A549 (cell line): ENCODE measurements at regions not wholly inside any gene's neighbourhood (a gene's known extent, or its start where the extent isn't known, plus 50 kb on each side); places are given as distances from the start of the nearest gene placed in this dataset.

Experiments used
- ATAC-seq, 2 experiments: fragments of 200-7000 bp in 1 of 2; fragments of >200 bp in 1 of 2; cut with Nextera tagmentation in 1 of 2; cut with Tn5 transposase in 1 of 2; 3 replicates each; pipeline versions ENCODE4 v1.8.0 to v1.9.1; 2018 to 2020; ENCODE audit warnings: mild to moderate bottlenecking in 1 of 2, moderate library complexity in 1 of 2
- CTCF ChIA-PET: fragments of 300-600 bp; sonication (Branson Sonifier 250); formaldehyde crosslinking; extraction: SDS; loops from one replicate; lab custom pipeline; 2021; ENCODE audit warnings: antibody characterized with exemption, inconsistent platforms; lab: Yijun Ruan, JAX
- POLR2A ChIA-PET: fragments of 350-600 bp; formaldehyde crosslinking; extraction: SDS; loops from one replicate; lab custom pipeline; 2021; ENCODE audit warnings: antibody characterized with exemption, inconsistent platforms; lab: Yijun Ruan, JAX
- DNase-seq, 2 experiments: peaks; one replicate each; pipeline versions ENCODE4 v3.0.0 to v3.0.0-alpha.2; 2011 to 2016; ENCODE audit warnings: low read depth in 1 of 2, low spot score in 1 of 2
- FAIRE-seq: peaks from 2 replicates; lab custom pipeline; 2011; peaks lifted over from hg19 to GRCh38; lab: Jason Lieb, UNC
- H3K27ac ChIP-seq, 2 experiments: fragments of >200 bp; sonication (Bioruptor Twin); formaldehyde crosslinking; 3 replicates each; pipeline ENCODE4 v1.5.1; 2016 to 2017
- H3K4me1 ChIP-seq: fragments of >200 bp; sonication (Bioruptor Twin); formaldehyde crosslinking; 3 replicates; pipeline ENCODE4 v1.6.1; 2016
- H3K4me2 ChIP-seq: fragments of >200 bp; sonication (Bioruptor Twin); formaldehyde crosslinking; 3 replicates; pipeline ENCODE4 v1.6.1; 2016
- H3K4me3 ChIP-seq: fragments of >200 bp; sonication (Bioruptor Twin); formaldehyde crosslinking; 3 replicates; pipeline ENCODE4 v1.5.1; 2016
- H3K9me3 ChIP-seq: fragments of >200 bp; sonication (Bioruptor Twin); formaldehyde crosslinking; 3 replicates; pipeline ENCODE4 v1.6.1; 2016
- BHLHE40 ChIP-seq: IDR thresholded peaks from 2 replicates; pipeline ENCODE4 v1.6.1; 2012; ENCODE audit warnings: low read depth, low read length, inconsistent platforms
- CBX2 ChIP-seq: fragments of 200-600 bp; sonication (generic); IDR thresholded peaks from 2 replicates; pipeline ENCODE4 v1.6.1; 2016; ENCODE audit warnings: low read depth, mild to moderate bottlenecking, borderline replicate concordance
- CBX8 ChIP-seq: fragments of 200-600 bp; sonication (generic); IDR thresholded peaks from 2 replicates; pipeline ENCODE4 v1.6.1; 2016
- CHD2 ChIP-seq: fragments of 150-350 bp; IDR thresholded peaks from 2 replicates; pipeline ENCODE4 v1.6.1; 2014; ENCODE audit warnings: low read length; ENCODE audit not compliant: partially characterized antibody
- EHMT2 ChIP-seq: fragments of 200-600 bp; sonication (generic); IDR thresholded peaks from 2 replicates; pipeline ENCODE4 v1.6.1; 2016; ENCODE audit warnings: antibody characterized with exemption, low read depth, mild to moderate bottlenecking, moderate library complexity
- EP300 ChIP-seq, 2 experiments: fragments of >200 bp; sonication (Bioruptor Twin); formaldehyde crosslinking; IDR thresholded peaks; 2 replicates in 1 of 2; 3 replicates in 1 of 2; pipeline ENCODE4 v1.6.1; 2016 to 2017
- HEYL ChIP-seq: fragments of 250-450 bp; sonication (Bioruptor Pico); IDR thresholded peaks from 2 replicates; pipeline ENCODE4 v1.8.0; 2021; ENCODE audit warnings: mild to moderate bottlenecking, moderate library complexity
- HOXA7 ChIP-seq: fragments of 250-450 bp; sonication (Bioruptor Pico); IDR thresholded peaks from 2 replicates; pipeline ENCODE4 v1.5.0; 2020; ENCODE audit warnings: mild to moderate bottlenecking, moderate library complexity
- KDM1A ChIP-seq: fragments of 200-600 bp; sonication (generic); IDR thresholded peaks from 2 replicates; pipeline ENCODE4 v1.6.1; 2016; ENCODE audit warnings: low read depth, mild to moderate bottlenecking
- KDM5A ChIP-seq: fragments of 200-600 bp; sonication (generic); IDR thresholded peaks from 2 replicates; pipeline ENCODE4 v1.6.1; 2016; ENCODE audit warnings: antibody characterized with exemption, mild to moderate bottlenecking
- MAFK ChIP-seq: fragments of 450-650 bp; IDR thresholded peaks from 2 replicates; pipeline ENCODE4 v1.6.1; 2014; ENCODE audit not compliant: partially characterized antibody
- MAZ ChIP-seq: fragments of 150-350 bp; IDR thresholded peaks from 2 replicates; pipeline ENCODE4 v1.6.1; 2014; ENCODE audit warnings: antibody characterized with exemption, low read depth, low read length, borderline replicate concordance
- MYC ChIP-seq: IDR thresholded peaks from 2 replicates; pipeline ENCODE4 v1.6.1; 2012; ENCODE audit warnings: mild to moderate bottlenecking, inconsistent platforms, low read length, improper control_type of control experiment, borderline replicate concordance
- NFE2L2 ChIP-seq: fragments of 150-350 bp; conservative IDR thresholded peaks from 2 replicates; pipeline ENCODE4 v1.6.1; 2014; ENCODE audit warnings: low read length
- PHF8 ChIP-seq: fragments of 200-600 bp; sonication (generic); IDR thresholded peaks from 2 replicates; pipeline ENCODE4 v1.6.1; 2016; ENCODE audit warnings: low read depth, mild to moderate bottlenecking, antibody characterized with exemption, moderate library complexity, borderline replicate concordance
- POLR2AphosphoS2 ChIP-seq: conservative IDR thresholded peaks from 2 replicates; pipeline ENCODE4 v1.6.1; 2012; ENCODE audit warnings: low read length, improper control_type of control experiment, inconsistent platforms
- RAD21 ChIP-seq, 2 experiments: fragments of >200 bp in 1 of 2; sonication (Bioruptor Twin) in 1 of 2; formaldehyde crosslinking in 1 of 2; IDR thresholded peaks in 1 of 2; conservative IDR thresholded peaks in 1 of 2; 2 replicates in 1 of 2; 3 replicates in 1 of 2; pipeline ENCODE4 v1.6.1; 2012 to 2018; ENCODE audit warnings: inconsistent platforms in 1 of 2
- RCOR1 ChIP-seq: fragments of 150-350 bp; IDR thresholded peaks from 2 replicates; pipeline ENCODE4 v1.6.1; 2014; ENCODE audit warnings: antibody characterized with exemption, low read length, low read depth
- RFX5 ChIP-seq: fragments of 450-650 bp; IDR thresholded peaks from 2 replicates; pipeline ENCODE4 v1.7.1; 2014; ENCODE audit warnings: antibody characterized with exemption, mild to moderate bottlenecking, moderate library complexity
- SMC3 ChIP-seq: fragments of >200 bp; sonication (Bioruptor Twin); formaldehyde crosslinking; IDR thresholded peaks from 3 replicates; pipeline ENCODE4 v1.6.1; 2018; ENCODE audit warnings: inconsistent platforms
- SREBF2 ChIP-seq: fragments of 450-650 bp; IDR thresholded peaks from 2 replicates; pipeline ENCODE4 v1.6.1; 2014; ENCODE audit warnings: mild to moderate bottlenecking, moderate library complexity
- TFCP2L1 ChIP-seq: fragments of 250-450 bp; sonication (Bioruptor Pico); IDR thresholded peaks from 2 replicates; pipeline ENCODE4 v1.5.0; 2021; ENCODE audit warnings: mild to moderate bottlenecking
- TP53 ChIP-seq: fragments of 250-450 bp; sonication (Bioruptor Pico); IDR thresholded peaks from 2 replicates; pipeline ENCODE4 v1.5.0; 2021; ENCODE audit warnings: mild to moderate bottlenecking, moderate library complexity
- ZNF302 ChIP-seq: fragments of 250-450 bp; sonication (Bioruptor Pico); IDR thresholded peaks from 2 replicates; pipeline ENCODE4 v1.9.0; 2021; ENCODE audit warnings: inconsistent platforms, mild to moderate bottlenecking, moderate library complexity
- WGBS: methylation state at CpG from one replicate; pipeline ENCODE4 v1.1.6; 2017; ENCODE audit errors: missing lambda C conversion rate; 5-methylcytosine and 5-hydroxymethylcytosine counted together
- TF ChIP-seq, protein P1 (sequence below): fragments of 250-450 bp; sonication (Bioruptor Pico); IDR thresholded peaks from 2 replicates; pipeline ENCODE4 v1.5.0; 2021; ENCODE audit warnings: mild to moderate bottlenecking, moderate library complexity, borderline replicate concordance
- TF ChIP-seq, protein P2 (sequence below): fragments of >200 bp; sonication (Bioruptor Twin); formaldehyde crosslinking; IDR thresholded peaks from 3 replicates; pipeline ENCODE4 v1.6.1; 2016
- TF ChIP-seq, protein P3 (sequence below): fragments of >200 bp; sonication (Bioruptor Twin); formaldehyde crosslinking; IDR thresholded peaks from 3 replicates; pipeline ENCODE4 v1.5.1; 2016
- TF ChIP-seq, protein P4 (sequence below): fragments of 200-600 bp; sonication (generic); IDR thresholded peaks from 2 replicates; pipeline ENCODE4 v1.6.1; 2016; ENCODE audit warnings: antibody characterized with exemption, mild to moderate bottlenecking, moderate library complexity

DNA sequence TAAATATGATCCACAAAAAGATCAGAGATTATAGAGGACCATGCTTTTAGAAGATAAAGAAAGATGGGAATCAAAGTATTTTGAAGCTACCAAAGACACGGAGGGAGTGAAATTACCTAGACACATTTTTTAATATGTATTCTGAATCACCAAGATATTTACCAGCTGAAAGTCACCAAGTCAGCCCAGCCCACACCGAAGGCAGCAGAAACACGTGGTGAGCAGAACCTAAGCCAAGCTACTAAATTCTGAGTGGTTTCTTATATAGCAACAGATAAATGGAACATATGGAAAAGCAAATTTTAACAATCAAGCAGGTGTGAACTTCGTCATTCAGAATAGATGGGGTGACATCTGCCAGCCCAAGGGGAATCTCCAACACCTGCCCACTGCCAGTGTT is 134.7 kb upstream of the AKR1E2 start (continued):
- TF ChIP-seq, protein P1, sequence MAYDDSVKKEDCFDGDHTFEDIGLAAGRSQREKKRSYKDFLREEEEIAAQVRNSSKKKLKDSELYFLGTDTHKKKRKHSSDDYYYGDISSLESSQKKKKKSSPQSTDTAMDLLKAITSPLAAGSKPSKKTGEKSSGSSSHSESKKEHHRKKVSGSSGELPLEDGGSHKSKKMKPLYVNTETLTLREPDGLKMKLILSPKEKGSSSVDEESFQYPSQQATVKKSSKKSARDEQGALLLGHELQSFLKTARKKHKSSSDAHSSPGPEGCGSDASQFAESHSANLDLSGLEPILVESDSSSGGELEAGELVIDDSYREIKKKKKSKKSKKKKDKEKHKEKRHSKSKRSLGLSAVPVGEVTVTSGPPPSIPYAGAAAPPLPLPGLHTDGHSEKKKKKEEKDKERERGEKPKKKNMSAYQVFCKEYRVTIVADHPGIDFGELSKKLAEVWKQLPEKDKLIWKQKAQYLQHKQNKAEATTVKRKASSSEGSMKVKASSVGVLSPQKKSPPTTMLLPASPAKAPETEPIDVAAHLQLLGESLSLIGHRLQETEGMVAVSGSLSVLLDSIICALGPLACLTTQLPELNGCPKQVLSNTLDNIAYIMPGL (CRISPR knock-in tag), result no peak

DNA sequence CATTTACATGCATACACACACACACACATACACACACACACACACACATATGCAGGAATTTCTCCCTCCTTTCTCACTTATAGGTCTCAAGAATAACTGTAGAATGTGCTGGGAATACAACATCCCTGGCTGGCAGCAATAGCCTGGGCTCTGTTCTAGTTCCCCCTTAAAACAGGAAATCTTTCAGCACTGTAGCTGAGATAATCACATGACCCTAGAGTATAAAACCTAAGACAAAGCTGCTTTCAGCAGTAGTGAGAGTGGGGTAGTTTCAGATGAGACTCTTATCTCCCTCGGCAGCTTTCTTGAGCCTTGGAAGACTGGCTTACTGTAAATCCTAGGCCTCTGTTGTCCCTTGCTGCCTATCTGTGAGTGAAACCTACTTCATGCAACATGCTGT is 137.4 kb upstream of the AKR1E2 start:
- CTCF ChIA-PET, result no interaction called here

DNA sequence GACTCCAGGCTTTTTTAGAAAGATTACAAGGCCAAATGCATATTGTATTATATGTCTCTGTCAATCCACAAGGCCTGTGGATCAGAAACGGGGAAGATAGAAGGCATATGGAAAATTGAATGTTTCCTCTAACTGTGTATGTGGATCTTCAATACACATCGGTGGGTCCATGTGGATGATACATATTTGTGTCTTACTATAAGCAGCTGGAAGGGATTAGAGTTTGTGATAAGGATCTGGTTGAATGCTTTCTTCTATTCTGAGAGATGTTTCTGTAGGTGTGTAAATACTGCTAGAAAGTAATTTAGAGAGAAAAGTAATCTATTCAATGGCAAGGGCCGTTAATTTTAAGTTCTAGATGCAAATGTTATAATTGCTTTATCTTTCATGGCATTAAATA is 137.8 kb upstream of the AKR1E2 start:
- ATAC-seq, result no peak
- WGBS, result 87% methylated on average over 3 of the region's 3 CpGs
- TF ChIP-seq BHLHE40, result no peak
- no peak for TF ChIP-seq ZNF302 (CRISPR knock-in tag)
- TF ChIP-seq POLR2AphosphoS2, result no peak
- no peak for TF ChIP-seq CBX8
- no peak for TF ChIP-seq HOXA7 (CRISPR knock-in tag)
- no peak for TF ChIP-seq RCOR1
- no peak for TF ChIP-seq TFCP2L1 (CRISPR knock-in tag)
- TF ChIP-seq CHD2, result no peak
- no peak for TF ChIP-seq EHMT2
- TF ChIP-seq, protein P2, sequence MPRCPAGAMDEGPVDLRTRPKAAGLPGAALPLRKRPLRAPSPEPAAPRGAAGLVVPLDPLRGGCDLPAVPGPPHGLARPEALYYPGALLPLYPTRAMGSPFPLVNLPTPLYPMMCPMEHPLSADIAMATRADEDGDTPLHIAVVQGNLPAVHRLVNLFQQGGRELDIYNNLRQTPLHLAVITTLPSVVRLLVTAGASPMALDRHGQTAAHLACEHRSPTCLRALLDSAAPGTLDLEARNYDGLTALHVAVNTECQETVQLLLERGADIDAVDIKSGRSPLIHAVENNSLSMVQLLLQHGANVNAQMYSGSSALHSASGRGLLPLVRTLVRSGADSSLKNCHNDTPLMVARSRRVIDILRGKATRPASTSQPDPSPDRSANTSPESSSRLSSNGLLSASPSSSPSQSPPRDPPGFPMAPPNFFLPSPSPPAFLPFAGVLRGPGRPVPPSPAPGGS, result no peak
- no peak for TF ChIP-seq CBX2
- no peak for TF ChIP-seq RAD21 (conservative IDR thresholded peaks at IDR 0.05 in 1 of 2, IDR thresholded peaks at IDR 0.05 in 1 of 2)
- no peak for TF ChIP-seq KDM5A
- no peak for TF ChIP-seq TP53 (CRISPR knock-in tag)
- TF ChIP-seq PHF8, result no peak
- no peak for TF ChIP-seq SMC3
- TF ChIP-seq MAFK, result no peak
- no peak for TF ChIP-seq SREBF2
- no peak for TF ChIP-seq MAZ
- TF ChIP-seq, all 56 proteins: peak for 0
- H3K9me3 ChIP-seq, result 0 out of 3 replicates have a peak, but pooled peaks cover 3% of the 10 kb centered on the region
- peaks cover 44% of the 10 kb centered on the region for H3K4me1 ChIP-seq
- no peak for DNase-seq
- no peak for FAIRE-seq
- 0 out of 6 replicates have a peak overlapping the region, but pooled peaks of 1 of the 2 experiments have one; percentile 66 for H3K27ac ChIP-seq
- ChIA-PET POLR2A (no interaction called here), CTCF (interaction anchor here (0.6 kb wide), 1 partner anchor 257 kb away, joined by 3 read pairs; no protein-coding TSS in a partner anchor)
- no peak overlapping the region for H3K4me3 ChIP-seq
- no peak overlapping the region for H3K4me2 ChIP-seq

More for the DNA sequence above, 137.4 kb upstream of the AKR1E2 start:
- no peak for ATAC-seq
- no peak for TF ChIP-seq HEYL (CRISPR knock-in tag)
- TF ChIP-seq EP300 (IDR thresholded peaks at IDR 0.05), result no peak
- TF ChIP-seq, protein P3, sequence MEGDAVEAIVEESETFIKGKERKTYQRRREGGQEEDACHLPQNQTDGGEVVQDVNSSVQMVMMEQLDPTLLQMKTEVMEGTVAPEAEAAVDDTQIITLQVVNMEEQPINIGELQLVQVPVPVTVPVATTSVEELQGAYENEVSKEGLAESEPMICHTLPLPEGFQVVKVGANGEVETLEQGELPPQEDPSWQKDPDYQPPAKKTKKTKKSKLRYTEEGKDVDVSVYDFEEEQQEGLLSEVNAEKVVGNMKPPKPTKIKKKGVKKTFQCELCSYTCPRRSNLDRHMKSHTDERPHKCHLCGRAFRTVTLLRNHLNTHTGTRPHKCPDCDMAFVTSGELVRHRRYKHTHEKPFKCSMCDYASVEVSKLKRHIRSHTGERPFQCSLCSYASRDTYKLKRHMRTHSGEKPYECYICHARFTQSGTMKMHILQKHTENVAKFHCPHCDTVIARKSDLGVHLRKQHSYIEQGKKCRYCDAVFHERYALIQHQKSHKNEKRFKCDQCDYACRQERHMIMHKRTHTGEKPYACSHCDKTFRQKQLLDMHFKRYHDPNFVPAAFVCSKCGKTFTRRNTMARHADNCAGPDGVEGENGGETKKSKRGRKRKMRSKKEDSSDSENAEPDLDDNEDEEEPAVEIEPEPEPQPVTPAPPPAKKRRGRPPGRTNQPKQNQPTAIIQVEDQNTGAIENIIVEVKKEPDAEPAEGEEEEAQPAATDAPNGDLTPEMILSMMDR, result no peak
- TF ChIP-seq, protein P4, sequence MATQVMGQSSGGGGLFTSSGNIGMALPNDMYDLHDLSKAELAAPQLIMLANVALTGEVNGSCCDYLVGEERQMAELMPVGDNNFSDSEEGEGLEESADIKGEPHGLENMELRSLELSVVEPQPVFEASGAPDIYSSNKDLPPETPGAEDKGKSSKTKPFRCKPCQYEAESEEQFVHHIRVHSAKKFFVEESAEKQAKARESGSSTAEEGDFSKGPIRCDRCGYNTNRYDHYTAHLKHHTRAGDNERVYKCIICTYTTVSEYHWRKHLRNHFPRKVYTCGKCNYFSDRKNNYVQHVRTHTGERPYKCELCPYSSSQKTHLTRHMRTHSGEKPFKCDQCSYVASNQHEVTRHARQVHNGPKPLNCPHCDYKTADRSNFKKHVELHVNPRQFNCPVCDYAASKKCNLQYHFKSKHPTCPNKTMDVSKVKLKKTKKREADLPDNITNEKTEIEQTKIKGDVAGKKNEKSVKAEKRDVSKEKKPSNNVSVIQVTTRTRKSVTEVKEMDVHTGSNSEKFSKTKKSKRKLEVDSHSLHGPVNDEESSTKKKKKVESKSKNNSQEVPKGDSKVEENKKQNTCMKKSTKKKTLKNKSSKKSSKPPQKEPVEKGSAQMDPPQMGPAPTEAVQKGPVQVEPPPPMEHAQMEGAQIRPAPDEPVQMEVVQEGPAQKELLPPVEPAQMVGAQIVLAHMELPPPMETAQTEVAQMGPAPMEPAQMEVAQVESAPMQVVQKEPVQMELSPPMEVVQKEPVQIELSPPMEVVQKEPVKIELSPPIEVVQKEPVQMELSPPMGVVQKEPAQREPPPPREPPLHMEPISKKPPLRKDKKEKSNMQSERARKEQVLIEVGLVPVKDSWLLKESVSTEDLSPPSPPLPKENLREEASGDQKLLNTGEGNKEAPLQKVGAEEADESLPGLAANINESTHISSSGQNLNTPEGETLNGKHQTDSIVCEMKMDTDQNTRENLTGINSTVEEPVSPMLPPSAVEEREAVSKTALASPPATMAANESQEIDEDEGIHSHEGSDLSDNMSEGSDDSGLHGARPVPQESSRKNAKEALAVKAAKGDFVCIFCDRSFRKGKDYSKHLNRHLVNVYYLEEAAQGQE, result no peak
- no peak for TF ChIP-seq NFE2L2
- no peak for TF ChIP-seq KDM1A
- no peak for TF ChIP-seq MYC
- no peak for TF ChIP-seq RFX5
- no peak overlapping the region for H3K4me3 ChIP-seq
- peak overlapping the region in 1 of 2 experiments; percentile 41; a peak in 3 of 6 replicates for H3K27ac ChIP-seq
- no peak for DNase-seq
- no peak overlapping the region for H3K4me2 ChIP-seq
- 94% methylated on average over 1 of the region's 1 CpG for WGBS
- no peak for FAIRE-seq
- 0 out of 3 replicates have a peak, but pooled peaks cover 3% of the 10 kb centered on the region for H3K9me3 ChIP-seq
- POLR2A ChIA-PET, result no interaction called here
- peaks cover 44% of the 10 kb centered on the region for H3K4me1 ChIP-seq
